HFFc6 (cell line): ENCODE measurements at regions not wholly inside any gene's neighbourhood (a gene's known extent, or its start where the extent isn't known, plus 50 kb on each side); places are given as distances from the start of the nearest gene placed in this dataset.

Source experiments
- DNase-seq: peaks from one replicate; pipeline ENCODE4 v3.0.0-alpha.2; 2018
- H3K27ac Mint-ChIP-seq: 2 replicates; pipeline ENCODE4 v1.8.0; 2020; ENCODE audit warnings: mild to moderate bottlenecking, mixed read lengths
- H3K27me3 Mint-ChIP-seq: 2 replicates; pipeline ENCODE4 v1.8.0; 2021; ENCODE audit warnings: mild to moderate bottlenecking, moderate library complexity, mixed read lengths; ENCODE audit not compliant: insufficient read depth
- H3K36me3 Mint-ChIP-seq: 2 replicates; pipeline ENCODE4 v1.8.0; 2021; ENCODE audit warnings: low read depth, mixed read lengths
- H3K4me1 Mint-ChIP-seq: 2 replicates; pipeline ENCODE4 v1.8.0; 2020; ENCODE audit warnings: low read depth, mixed read lengths
- H3K4me3 Mint-ChIP-seq: 2 replicates; pipeline ENCODE4 v1.8.0; 2020; ENCODE audit warnings: mild to moderate bottlenecking, moderate library complexity, mixed read lengths
- H3K9me3 Mint-ChIP-seq: 2 replicates; pipeline ENCODE4 v1.8.0; 2020; ENCODE audit warnings: mild to moderate bottlenecking, mixed read lengths
- CTCF ChIP-seq: fragments of 200-600 bp; sonication (generic); IDR thresholded peaks from 2 replicates; pipeline ENCODE4 v1.5.0; 2021; ENCODE audit warnings: antibody characterized with exemption, mild to moderate bottlenecking

- H3K36me3 Mint-ChIP-seq, result no peaks in the 10 kb centered on the region
- no peaks in the 10 kb centered on the region; the same call in 1 of the 2 replicates for H3K27me3 Mint-ChIP-seq
- no peaks in the 10 kb centered on the region for H3K4me1 Mint-ChIP-seq
- H3K27ac Mint-ChIP-seq, result no peak overlapping the region
- no peak for TF ChIP-seq CTCF
- no peak overlapping the region for H3K4me3 Mint-ChIP-seq
- H3K9me3 Mint-ChIP-seq, result peaks cover 25% of the 10 kb centered on the region
- DNase-seq, result no peak
These were observed 760.2 kb upstream of the GBE1 start for GRCh38 chr3:82521657-82522056.

GRCh38 chr3:82520846-82521245 is 759.4 kb upstream of the GBE1 start:
- no peaks in the 10 kb centered on the region; the same call in 1 of the 2 replicates for H3K27me3 Mint-ChIP-seq
- H3K36me3 Mint-ChIP-seq, result no peaks in the 10 kb centered on the region
- H3K27ac Mint-ChIP-seq, result no peak overlapping the region
- peaks cover 31% of the 10 kb centered on the region for H3K9me3 Mint-ChIP-seq
- H3K4me1 Mint-ChIP-seq, result no peaks in the 10 kb centered on the region
- TF ChIP-seq CTCF, result no peak
- DNase-seq, result no peak
- H3K4me3 Mint-ChIP-seq, result no peak overlapping the region

- Mint-ChIP-seq H3K27ac (no peak overlapping the region), H3K36me3 (no peaks in the 10 kb centered on the region), H3K27me3 (no peaks in the 10 kb centered on the region), H3K9me3 (peaks cover 26% of the 10 kb centered on the region; the same call in 1 of the 2 replicates), H3K4me3 (no peak overlapping the region), H3K4me1 (no peaks in the 10 kb centered on the region)
- DNase-seq, result no peak
- no peak for TF ChIP-seq CTCF
These were observed 748.6 kb upstream of the GBE1 start for GRCh38 chr3:82509951-82510603.

- no peak for TF ChIP-seq CTCF
- DNase-seq, result no peak
- no peaks in the 10 kb centered on the region for H3K36me3 Mint-ChIP-seq
- peaks cover 26% of the 10 kb centered on the region; the same call in 1 of the 2 replicates for H3K9me3 Mint-ChIP-seq
- no peaks in the 10 kb centered on the region for H3K27me3 Mint-ChIP-seq
- H3K27ac Mint-ChIP-seq, result no peak overlapping the region
- no peaks in the 10 kb centered on the region for H3K4me1 Mint-ChIP-seq
- H3K4me3 Mint-ChIP-seq, result no peak overlapping the region
These were observed 747.8 kb upstream of the GBE1 start for GRCh38 chr3:82509106-82509842.

GRCh38 chr3:82506204-82506603 is 744.8 kb upstream of the GBE1 start:
- Mint-ChIP-seq H3K4me1 (no peaks in the 10 kb centered on the region), H3K9me3 (peaks cover 32% of the 10 kb centered on the region), H3K4me3 (no peak overlapping the region), H3K36me3 (no peaks in the 10 kb centered on the region), H3K27ac (no peak overlapping the region), H3K27me3 (no peaks in the 10 kb centered on the region)
- TF ChIP-seq CTCF, result no peak
- no peak for DNase-seq
